ENCODE measurements at regions not wholly inside any gene's neighbourhood (a gene's known extent, or its start where the extent isn't known, plus 50 kb on each side); places are given as distances from the start of the nearest gene placed in this dataset.

DNA sequence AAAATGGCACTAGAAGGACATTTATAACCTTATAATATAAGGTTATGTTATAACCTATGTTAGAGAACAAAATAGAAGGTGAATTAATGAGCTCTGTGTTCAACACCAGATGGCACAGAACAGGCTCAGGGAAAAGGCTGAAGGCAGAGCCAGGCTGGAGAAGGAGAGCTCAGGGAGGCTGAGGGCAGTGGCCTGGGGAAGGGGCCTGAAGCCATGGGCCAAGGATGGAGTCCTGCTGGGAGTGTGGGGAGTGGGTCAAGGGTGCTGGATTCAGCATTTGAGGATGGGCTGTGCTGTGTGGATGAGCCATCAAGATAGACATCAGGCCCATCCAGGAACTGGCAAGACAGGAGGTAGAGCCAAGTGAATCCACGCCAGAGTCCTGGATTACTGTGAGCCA, 218.8 kb downstream of the ZNF248 start:
- no peak for TF ChIP-seq POLR2A (IDR thresholded peaks at IDR 0.05)
- TF ChIP-seq, protein P1, sequence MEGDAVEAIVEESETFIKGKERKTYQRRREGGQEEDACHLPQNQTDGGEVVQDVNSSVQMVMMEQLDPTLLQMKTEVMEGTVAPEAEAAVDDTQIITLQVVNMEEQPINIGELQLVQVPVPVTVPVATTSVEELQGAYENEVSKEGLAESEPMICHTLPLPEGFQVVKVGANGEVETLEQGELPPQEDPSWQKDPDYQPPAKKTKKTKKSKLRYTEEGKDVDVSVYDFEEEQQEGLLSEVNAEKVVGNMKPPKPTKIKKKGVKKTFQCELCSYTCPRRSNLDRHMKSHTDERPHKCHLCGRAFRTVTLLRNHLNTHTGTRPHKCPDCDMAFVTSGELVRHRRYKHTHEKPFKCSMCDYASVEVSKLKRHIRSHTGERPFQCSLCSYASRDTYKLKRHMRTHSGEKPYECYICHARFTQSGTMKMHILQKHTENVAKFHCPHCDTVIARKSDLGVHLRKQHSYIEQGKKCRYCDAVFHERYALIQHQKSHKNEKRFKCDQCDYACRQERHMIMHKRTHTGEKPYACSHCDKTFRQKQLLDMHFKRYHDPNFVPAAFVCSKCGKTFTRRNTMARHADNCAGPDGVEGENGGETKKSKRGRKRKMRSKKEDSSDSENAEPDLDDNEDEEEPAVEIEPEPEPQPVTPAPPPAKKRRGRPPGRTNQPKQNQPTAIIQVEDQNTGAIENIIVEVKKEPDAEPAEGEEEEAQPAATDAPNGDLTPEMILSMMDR (IDR thresholded peaks at IDR 0.05), result no peak
